22Rv1 (cell line): ENCODE measurements at regions not wholly inside any gene's neighbourhood (a gene's known extent, or its start where the extent isn't known, plus 50 kb on each side); places are given as distances from the start of the nearest gene placed in this dataset.
A peak's percentile ranks its signal among the peaks of the same experiment; 100 is the strongest.

Experiments
- H3K27ac ChIP-seq: fragments of 450-650 bp; 2 replicates; pipeline ENCODE4 v1.5.1; 2017
- ZFX ChIP-seq: fragments of 450-650 bp; IDR thresholded peaks from 2 replicates; pipeline ENCODE4 v1.6.1; 2017; ENCODE audit warnings: antibody characterized with exemption, borderline replicate concordance
- TF ChIP-seq, protein P1 (sequence below): fragments of 450-650 bp; IDR thresholded peaks from 2 replicates; pipeline ENCODE4 v1.5.1; 2017; ENCODE audit warnings: mild to moderate bottlenecking

DNA sequence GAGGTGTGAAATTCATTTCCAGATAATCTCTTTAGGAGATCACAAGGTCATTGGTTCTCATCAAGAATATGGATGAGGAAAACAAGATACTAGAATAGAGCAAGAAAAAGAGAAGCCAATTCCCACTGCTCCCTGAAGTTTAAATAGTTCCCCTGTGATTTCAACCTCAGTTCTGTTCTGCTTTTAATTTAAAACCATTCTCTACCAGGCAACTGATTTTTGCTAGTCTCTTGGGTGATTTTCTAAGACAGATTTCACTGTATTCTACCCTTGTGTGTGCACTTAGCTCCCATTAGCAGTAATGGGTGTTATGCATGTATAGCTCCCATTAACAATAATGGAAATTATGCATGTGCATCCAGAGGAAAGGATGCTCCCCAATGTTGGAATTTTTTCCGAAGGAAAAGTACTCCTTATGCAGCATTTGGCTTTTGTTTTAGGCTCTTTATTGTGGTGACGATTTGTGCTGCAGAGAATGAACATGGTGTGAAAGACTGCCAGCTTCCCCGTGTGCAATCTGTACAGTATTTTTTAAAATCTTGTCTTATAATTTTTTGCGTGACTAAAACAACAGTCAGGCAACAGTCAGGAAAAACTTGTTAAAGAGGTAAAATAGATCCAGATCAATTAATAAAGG, 144.0 kb upstream of the ZRANB2 start:
- no peak overlapping the region for H3K27ac ChIP-seq
- no peak for TF ChIP-seq ZFX
- TF ChIP-seq, protein P1, sequence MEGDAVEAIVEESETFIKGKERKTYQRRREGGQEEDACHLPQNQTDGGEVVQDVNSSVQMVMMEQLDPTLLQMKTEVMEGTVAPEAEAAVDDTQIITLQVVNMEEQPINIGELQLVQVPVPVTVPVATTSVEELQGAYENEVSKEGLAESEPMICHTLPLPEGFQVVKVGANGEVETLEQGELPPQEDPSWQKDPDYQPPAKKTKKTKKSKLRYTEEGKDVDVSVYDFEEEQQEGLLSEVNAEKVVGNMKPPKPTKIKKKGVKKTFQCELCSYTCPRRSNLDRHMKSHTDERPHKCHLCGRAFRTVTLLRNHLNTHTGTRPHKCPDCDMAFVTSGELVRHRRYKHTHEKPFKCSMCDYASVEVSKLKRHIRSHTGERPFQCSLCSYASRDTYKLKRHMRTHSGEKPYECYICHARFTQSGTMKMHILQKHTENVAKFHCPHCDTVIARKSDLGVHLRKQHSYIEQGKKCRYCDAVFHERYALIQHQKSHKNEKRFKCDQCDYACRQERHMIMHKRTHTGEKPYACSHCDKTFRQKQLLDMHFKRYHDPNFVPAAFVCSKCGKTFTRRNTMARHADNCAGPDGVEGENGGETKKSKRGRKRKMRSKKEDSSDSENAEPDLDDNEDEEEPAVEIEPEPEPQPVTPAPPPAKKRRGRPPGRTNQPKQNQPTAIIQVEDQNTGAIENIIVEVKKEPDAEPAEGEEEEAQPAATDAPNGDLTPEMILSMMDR, result no peak

DNA sequence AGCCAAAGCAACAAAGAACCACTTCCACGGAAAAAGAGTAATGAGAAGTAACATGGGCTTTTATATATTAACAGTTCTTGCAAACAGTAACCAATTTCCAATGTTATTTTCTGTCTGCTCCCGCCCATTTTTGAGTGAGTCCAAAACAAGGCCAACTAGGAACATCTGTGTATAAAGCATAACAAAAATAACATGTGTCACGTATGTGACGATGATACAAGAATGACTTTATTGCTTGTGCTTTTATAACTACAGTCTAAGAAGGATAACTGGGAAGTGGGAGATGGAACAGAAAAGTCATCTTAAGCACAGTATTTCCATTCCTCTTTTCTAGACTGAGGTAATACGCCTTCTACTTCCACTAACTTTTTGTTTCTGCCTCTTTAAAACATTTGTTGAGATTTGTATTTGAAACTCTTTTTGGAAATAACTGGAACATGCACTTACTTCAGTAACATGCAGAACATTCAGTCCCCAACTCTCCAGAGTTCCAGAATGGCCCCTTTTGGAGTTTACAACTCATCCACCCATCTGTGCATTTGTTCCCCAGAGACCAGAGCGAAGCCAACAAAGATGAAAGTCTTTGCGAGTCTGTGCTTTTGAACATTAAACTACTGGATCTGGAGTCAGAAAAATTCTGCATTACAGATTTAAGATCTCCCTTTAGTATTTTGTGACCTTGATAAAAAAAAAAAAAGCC, 143.0 kb upstream of the ZRANB2 start:
- TF ChIP-seq, protein P1, result no peak
- no peak for TF ChIP-seq ZFX
- H3K27ac ChIP-seq, result no peak overlapping the region

DNA sequence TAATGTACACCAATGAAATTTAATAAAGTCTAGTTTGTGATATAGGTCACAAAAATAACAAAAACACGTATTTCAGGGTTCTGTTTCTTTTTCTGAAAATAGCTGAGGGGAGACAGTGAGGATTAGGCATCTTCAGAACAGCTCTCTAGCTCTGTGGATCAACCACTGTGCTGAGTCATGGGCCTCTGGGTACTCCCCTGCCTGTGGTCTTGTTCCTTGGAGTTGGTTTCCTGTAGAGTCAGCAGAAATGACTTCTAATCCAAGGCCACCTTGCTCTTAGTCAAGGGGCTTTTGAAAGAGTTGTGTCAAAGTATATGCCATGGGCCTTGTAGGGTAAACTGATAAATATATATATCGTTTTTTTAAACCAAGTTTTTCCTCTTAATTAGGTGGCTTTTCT, 141.8 kb upstream of the ZRANB2 start:
- TF ChIP-seq ZFX, result no peak
- TF ChIP-seq, protein P1, result no peak
- H3K27ac ChIP-seq, result no peak overlapping the region

DNA sequence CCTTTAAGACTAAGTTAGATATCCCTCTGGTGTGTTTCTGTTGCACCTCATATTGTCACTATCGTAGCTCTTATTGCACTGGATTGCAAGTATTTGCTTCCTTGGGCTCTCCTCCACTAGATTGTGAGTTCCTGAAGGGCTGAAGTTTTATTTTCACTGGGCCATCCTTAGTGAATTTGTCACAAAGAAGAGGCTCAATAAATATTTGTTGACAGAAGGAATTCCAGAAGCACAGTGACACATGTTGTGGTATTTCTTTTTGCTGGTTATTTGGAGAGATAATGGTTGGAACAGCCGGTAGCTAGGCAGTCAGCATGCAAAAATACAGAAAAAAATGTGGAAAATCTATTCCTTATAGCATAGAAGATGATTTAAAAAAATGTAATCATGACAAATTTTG, 129.9 kb upstream of the ZRANB2 start:
- H3K27ac ChIP-seq, result no peak overlapping the region
- TF ChIP-seq, protein P1, result no peak
- TF ChIP-seq ZFX, result no peak

DNA sequence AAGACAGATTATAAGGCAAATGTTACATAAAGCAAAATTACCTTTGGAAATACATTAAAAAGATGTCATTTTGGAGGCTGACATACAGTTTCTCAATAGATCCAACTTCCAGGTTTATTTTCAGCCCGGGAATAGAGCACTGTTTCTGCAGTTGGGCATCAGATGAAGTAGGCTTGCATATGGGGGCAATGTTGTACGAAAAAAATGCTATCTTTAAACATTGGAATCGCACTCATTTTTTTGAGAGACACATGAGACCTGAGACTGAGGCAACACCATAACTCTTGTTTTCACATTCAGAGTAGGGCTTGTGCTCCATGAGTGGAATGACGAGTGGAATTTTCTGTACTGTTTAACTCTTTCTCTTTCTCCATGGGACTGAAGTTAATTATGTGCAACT, 122.4 kb upstream of the ZRANB2 start:
- no peak overlapping the region for H3K27ac ChIP-seq
- TF ChIP-seq, protein P1, result no peak
- no peak for TF ChIP-seq ZFX

DNA sequence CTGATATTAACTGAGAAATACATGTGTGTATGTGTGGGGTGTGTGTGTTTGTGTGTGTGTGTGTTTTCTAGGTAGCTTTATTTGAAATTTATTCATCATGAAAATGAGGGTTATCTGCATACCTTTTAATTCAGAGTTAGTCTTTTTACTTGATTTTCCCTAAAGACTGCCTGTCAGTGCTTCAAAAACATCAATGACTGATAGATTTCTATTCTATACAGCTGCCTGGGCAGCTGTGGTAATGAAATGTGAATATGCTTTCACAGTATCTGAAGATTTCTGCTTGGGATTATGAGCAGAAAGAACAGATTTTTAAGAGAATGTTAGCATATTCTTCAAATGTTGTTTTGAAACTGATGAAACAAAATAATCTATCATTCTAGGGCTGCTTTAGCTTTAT, 119.7 kb upstream of the ZRANB2 start:
- TF ChIP-seq, protein P1, result no peak
- no peak for TF ChIP-seq ZFX
- no peak overlapping the region for H3K27ac ChIP-seq

DNA sequence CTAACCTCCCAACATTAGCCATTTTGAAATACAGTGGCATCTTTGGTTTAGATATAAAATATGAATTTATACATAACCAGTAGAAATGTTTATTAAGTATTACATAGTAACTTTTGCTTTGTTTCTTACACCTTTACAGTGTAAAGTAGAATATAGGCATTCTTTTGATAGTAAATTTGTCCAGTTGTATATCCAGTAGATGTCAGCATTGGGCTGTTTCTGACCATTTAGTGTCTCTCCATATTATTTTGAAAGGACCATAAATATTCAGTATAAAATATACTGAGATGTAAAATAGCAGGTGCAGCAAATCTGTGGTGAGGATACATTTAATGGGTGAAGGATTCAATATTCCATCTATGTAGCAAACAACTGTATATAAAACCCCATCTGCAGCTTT, 115.8 kb upstream of the ZRANB2 start:
- TF ChIP-seq, protein P1, result peak; percentile 69
- no peak for TF ChIP-seq ZFX
- no peak overlapping the region for H3K27ac ChIP-seq
